GM18499 (cell line): ENCODE measurements at regions not wholly inside any gene's neighbourhood (a gene's known extent, or its start where the extent isn't known, plus 50 kb on each side); places are given as distances from the start of the nearest gene placed in this dataset.
"Not testable (repeated sequence)": the region's sequence is repeated elsewhere in the genome, so short reads cannot be mapped to it uniquely, and the experiment has no call there.

Experiments
- ATAC-seq: cut with Tn5 transposase; IDR thresholded peaks from one replicate; pipeline ENCODE4 v1.9.1; 2021; ENCODE audit warnings: moderate number of reproducible peaks; ENCODE audit not compliant: insufficient read depth, unreplicated experiment

- no peak for ATAC-seq
These were observed 170.6 kb downstream of the MSN start for GRCh38 chrX:65837875-65838549.

GRCh38 chrX:65831268-65831667, 163.8 kb downstream of the MSN start:
- no peak for ATAC-seq

DNA sequence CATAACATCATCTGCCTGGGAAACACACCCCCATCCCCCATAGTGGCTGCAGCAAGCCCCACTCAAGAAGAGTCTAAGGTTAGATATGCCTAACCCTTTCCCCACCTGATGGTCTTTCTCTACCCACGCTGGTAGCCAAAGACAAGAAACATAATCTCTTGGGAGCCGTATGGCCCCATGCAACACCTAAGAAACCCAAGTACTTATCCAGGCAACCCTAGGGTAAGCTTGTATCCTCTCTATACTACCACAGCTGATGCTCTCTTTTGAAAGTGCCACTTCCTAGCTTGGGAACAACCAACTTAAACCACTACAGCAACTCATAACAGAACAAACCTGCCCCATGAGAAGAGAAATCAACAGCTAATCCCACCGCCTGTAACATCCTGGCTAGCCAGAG, 161.1 kb downstream of the MSN start:
- ATAC-seq: no peak

- ATAC-seq: not testable (repeated sequence)
These were observed 157.8 kb downstream of the MSN start for GRCh38 chrX:65825226-65825625.

- ATAC-seq: no peak
These were observed 154.5 kb downstream of the MSN start for GRCh38 chrX:65821721-65822496.

DNA sequence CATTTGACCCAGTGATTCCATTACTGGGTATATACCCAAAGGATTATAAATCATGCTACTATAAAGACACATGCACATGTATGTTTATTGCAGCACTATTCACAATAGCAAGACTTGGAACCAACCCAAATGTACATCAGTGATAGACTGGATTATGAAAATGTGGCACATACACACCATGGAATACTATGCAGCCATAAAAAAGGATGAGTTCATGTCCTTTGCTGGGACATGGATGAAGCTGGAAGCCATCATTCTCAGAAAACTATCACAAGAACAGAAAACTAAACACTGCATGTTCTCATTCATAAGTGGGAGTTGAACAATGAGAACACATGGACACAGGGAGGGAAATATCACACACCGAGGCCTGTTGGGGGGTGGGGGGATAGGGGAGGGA, 152.5 kb downstream of the MSN start:
- not testable (repeated sequence) for ATAC-seq

GRCh38 chrX:65813245-65813644, 145.8 kb downstream of the MSN start:
- ATAC-seq: no peak

DNA sequence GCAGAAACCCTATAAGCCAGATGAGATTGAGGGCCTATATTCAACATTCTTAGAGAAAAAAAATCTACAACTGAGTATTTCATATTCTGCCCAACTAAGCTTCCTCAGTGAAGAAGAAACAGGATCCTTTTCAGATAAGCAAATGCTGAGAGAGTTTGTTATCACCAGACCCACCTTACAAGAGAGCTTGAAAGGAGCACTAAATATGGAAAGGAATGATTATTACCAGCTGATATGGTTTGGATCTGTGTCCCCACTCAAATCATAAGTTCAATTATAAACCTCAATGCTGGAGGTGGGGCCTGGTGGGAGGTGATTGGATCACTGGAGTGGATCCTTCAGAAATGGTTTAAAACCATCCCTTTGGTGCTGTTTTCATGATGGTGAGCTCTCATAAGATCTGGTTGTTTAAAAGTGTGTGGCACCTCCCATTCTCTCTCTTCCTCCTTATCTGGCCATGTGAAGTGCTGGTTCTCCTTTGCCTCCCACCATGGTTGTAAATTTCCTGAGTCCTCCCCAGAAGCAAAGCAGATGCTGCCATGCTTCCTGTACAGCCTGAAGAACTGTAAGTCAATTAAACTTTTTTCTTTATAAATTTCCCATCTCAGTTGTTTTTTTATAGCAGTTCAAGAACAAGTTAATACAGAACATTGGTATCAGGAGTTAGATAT, 144.2 kb downstream of the MSN start:
- no peak for ATAC-seq
